HG03025 (cell line): ENCODE measurements at regions not wholly inside any gene's neighbourhood (a gene's known extent, or its start where the extent isn't known, plus 50 kb on each side); places are given as distances from the start of the nearest gene placed in this dataset.

Source experiments
- ATAC-seq: cut with Tn5 transposase; IDR thresholded peaks from one replicate; pipeline ENCODE4 v1.9.1; 2021; ENCODE audit warnings: mild to moderate bottlenecking, moderate library complexity; ENCODE audit not compliant: unreplicated experiment, low FRiP score

DNA sequence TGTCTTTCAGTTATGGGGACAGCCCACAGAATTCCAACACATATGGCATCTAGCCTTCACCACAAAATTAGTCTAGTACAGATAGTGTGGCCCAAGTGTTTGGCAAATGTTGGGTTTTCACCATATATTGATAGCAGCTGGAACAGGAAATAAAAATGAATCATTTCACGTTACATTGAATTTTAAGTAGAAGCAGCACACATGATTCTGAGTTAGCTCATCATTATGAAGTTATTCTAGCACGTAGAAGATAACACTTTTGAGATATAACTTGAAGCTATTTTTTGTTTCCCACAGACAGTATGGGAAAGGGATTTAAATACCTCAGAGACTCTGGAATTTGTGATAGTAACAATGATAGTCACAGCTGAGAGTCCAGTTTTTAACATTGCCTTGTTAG lies 118.7 kb downstream of the FAT4 start:
- no peak for ATAC-seq

DNA sequence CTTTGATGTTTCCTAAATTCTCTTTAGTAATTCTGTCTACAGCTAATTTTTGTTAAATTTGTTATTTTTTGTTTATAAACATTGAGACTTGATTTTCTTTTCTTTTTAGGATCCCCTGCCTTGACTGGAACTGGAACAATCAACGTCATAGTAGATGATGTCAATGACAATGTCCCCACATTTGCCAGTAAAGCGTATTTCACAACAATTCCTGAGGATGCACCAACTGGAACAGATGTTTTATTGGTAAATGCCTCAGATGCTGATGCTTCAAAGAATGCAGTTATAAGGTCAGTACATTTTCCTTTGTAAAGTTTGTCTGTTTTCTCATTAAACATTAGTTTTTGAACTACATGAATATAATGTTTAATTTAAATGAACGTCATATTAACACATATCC lies 119.4 kb downstream of the FAT4 start:
- ATAC-seq = no peak

DNA sequence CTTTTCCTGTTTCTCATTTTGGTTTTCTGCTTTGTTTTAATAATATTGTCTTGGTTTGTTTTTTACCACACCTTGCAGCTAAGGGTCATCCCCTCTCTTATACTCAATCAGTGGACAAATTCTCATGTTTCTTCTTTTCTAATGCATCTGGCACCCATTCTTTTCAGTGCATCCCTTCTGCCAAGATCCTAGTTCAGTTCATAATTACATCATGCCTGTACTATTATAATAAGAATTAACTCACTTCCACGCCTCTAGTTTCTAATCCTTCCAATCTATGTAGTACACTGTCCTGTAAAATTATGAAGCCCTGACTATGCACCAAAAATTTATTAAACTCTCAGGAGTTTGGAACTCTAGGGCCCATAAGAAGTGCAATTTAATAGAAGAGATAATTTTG lies 126.1 kb downstream of the FAT4 start:
- no peak for ATAC-seq

DNA sequence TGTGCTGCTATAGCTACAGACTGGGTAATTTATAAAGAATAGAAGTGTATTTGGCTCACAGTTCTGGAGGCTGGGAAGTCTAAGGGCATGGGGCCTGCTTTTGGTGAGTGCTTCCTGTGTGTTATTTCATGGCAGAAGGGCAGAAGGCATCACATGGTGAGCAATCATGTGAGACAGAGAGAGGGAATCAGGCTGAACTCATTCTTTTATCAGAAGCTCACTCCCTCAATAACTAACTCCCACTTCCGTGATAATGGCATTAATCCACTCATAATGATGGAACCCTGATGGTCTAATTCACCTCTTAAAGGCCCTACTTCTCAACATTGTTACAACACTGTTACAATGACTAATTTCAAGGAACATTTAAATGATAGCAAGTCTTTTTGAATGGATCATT lies 129.4 kb downstream of the FAT4 start:
- ATAC-seq = no peak

DNA sequence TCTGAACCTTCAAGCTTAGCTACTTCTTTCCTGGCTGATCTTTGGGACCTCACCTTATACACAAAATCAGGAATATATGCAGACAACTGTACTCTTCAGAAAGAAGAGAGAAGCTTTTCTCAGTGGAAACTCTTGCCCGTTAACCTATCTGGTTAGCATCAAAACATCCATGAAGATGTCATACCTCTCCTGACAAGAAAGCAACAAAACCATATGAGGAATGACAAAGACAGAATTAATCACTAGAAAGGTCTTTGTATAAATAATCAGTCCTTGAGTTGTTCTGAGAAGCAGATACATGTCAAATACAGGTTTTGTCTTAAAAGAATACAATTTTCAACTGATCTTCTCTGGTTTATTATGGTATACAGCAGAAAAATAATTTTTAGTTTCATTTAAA lies 130.8 kb downstream of the FAT4 start:
- no peak for ATAC-seq

DNA sequence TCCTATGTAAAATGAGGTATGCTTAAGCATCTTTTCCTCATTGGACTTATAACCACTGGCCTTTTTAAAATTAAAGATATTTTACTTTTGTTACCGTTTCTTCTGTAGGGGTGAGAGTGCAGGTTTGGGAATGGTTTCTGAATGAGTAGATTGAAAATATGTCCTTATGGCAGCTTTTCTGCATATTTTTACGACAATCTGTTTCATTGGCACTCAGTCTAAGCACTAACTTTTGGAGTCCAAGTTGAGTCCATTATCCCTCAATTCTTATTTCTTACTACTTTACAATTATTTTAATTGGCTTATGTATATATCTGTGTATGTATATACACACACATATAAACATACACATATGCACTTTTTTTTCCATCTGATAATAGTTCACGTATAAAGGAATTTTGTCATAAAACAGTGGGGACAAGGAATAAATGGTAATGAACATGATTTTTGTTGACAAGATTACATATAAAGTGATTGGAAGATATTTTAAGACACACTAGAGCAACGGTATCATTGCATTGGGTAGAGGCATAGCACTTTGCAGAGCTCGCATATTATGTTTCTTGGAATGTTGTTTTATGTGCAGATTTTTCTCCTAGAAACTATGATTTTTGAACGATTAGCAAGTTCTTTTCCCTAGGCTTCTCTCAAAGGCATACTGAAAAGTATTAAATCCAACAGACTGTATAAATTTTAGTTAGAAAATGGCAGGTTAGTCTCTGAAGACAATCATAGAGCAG lies 133.0 kb downstream of the FAT4 start:
- no peak for ATAC-seq

DNA sequence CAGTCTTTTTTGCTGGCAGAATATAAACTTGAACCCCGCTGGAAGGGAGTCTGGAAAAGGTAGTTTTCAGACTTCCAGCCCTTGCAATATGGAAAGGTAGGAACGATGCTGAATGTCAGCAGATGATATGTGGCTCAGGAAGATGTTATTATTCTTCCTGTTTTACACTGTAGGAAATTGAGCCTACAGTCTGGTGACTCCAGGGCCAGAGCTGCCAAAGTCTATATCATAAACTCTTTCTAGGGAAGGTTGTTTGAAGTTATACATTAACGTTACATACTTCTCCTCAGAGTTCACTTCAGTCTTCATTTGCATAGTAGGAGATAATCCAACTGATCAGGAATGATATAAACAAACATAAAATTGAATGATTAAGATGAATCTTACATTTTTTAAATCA lies 141.3 kb downstream of the FAT4 start:
- ATAC-seq = no peak

DNA sequence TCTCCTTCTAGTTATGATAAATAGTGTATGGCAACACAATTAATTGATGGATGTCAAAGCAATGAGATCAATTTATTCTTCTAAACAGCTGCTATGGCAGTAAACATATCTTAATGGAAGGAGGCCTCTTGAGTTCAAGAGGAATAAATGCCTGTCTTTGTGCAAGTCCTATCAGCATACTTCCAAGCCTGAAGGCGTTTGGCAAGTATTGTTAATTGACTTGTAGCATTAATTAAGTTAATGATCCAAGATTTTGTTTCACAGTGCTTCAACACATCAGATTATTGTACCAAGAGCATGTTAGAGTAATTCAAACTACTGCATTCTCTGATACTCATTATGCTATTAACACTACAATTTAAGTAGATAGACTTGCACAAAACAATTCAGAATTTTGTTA lies 144.8 kb downstream of the FAT4 start:
- no peak for ATAC-seq

DNA sequence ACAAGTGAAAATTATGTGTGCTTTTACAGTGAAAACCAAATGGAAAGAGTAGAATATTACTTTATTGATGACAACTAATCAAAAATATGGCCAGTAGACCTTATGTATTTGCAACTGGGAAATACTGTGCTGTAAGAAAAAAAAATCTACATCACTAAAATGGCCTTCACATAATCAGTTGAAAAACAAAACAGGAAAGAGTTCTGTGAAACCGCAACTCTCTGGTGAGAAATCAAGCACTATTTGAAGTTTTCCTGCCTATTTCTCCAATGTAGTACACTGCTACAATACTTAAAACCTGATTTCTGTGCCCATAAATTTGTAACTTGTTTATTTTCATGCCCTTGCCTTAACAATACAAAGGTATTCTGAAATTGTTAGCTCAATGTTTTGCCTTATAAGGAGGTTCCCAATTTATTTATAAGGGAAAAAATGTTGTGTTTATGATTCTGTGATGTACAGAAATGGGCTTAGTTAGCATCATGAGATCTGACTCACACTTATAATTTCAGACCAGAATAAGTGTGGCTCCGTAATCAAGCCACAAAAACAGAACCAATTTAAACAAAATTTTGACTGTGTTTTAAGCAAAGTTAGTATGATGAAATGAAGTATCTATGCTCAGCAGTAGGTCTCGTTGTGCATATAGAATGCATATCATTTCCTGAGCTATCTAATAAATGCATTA lies 147.1 kb downstream of the FAT4 start:
- no peak for ATAC-seq

DNA sequence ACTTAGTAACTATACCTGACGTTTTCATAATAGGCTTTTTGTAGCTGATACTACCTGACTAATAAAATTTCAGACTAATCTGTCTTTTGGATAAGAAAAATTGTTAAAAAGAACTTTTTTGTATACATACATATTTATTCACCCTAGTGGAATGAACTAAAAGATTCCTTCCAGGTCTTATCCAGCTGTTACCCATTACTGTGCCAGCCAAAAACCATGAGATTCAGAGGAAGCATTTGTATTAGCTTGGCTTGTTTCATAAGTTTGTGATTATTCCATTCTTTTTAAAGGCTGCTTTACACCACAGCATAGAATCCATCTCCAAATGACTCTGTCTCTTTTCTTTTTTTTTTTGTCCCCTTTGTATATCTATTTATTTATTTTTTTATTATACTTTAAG lies 149.4 kb downstream of the FAT4 start:
- ATAC-seq = no peak

DNA sequence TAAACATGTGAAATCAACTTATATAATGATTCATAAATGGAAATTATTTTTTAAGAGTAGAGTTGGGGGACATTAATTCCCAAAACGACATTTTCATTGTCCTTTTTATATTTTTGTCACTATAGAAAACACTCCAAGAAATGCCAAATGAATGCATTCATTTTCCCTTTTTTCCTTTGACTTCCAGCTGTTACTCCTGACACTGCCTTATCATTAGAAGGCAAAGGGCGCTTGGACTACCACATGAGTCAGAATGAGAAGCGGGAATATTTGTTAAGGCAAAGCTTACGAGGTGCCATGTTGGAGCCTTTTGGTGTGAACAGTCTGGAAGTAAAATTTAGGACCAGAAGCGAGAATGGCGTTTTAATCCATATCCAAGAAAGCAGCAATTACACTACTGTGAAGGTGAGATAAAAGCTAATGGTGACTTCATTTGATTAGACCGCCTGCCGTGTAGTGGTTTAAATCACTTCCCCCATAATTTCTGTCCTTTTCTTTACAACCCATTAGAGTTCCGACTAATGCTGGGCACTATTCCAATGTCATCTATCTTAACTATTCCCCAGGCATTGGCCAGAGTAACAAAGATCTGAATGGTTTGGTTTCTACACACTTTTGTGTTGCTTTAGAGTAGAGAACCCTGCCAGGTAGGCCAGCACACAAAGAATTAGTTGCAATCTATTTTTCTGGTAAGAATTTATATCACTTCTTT lies 166.7 kb downstream of the FAT4 start:
- no peak for ATAC-seq

DNA sequence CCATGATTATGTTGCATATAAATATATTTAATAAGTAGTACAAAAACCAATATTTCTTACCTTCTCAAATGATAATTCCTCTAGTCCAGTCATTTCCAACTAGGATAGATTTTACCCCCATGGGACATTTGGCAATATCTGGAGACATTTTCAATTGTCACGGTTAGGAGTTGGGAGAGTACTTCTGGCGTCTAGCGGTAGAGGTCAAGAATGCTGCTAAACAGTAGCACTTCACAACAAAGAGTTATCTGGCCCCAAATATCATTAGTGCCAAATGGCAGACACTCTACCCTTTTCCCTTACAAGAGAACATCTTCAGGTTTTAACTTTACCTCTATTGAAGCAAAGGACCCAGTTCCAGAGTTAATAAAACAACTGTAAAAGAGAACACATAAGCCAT lies 168.1 kb downstream of the FAT4 start:
- no peak for ATAC-seq

DNA sequence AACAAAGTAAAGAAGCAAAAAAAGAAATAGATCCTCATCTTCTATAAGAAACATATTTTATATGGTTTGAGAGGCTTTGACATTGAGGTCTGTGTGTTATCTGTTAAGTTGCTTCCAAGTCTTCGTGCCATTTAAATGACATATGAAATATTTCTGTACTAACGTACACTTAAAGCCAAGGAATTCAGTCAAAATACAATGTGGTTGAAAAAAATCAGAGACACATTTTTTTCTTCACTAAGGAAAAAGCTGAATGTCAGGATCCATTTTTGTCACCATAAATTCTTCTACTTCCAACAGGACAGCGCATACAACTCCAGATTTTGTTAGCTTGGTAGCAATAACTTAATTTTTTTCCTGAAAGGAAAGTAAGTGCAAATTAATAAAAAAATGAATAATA lies 168.5 kb downstream of the FAT4 start:
- no peak for ATAC-seq

DNA sequence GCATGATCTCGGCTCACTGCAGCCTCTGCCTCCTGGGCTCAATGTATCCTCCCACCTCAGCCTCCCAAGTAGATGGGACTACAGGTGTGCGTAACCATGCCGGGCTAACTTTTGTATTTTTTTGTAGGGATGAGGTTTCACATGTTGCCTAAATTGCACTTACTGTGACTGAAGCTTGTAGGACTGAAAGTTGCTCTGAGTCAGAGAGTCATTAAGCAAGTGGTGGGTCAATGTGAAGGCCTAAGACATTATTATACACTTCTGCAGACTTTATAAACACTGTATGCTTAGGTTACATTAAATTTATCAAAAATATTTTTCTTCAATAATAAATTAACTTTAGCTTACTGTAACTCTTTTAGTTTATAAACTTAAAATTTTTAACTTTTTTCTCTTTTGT lies 170.2 kb downstream of the FAT4 start:
- no peak for ATAC-seq

DNA sequence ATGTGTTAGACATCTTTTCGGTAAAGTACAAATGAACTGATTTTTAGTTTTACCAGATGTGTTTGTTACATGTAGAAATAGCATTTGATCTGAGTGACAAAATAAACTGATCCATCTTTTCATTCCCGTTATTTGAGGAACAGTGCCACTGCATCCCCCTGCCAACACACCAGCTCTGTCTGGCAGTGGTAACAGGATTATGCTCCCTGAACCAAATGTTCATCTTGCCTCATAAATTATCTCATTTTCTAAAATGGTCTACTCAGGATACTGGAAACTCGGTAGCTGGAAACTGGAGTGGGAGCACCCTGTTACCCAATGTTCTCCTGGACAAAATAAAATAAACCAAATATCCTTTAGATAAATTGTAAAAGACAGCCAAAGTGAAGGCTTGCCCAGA lies 171.6 kb downstream of the FAT4 start:
- no peak for ATAC-seq

DNA sequence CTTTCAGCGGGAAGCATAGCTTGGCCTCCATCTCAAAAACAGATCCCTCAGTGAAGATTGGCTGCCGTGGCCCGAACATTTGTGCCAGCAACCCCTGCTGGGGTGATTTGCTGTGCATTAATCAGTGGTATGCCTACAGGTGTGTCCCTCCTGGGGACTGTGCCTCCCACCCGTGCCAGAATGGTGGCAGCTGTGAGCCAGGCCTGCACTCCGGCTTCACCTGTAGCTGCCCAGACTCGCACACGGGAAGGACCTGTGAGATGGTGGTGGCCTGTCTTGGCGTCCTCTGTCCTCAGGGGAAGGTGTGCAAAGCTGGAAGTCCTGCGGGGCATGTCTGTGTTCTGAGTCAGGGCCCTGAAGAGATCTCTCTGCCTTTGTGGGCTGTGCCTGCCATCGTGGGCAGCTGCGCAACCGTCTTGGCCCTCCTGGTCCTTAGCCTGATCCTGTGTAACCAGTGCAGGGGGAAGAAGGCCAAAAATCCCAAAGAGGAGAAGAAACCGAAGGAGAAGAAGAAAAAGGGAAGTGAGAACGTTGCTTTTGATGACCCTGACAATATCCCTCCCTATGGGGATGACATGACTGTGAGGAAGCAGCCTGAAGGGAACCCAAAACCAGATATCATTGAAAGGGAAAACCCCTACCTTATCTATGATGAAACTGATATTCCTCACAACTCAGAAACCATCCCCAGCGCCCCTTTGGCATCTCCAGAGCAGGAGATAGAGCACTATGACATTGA lies 175.4 kb downstream of the FAT4 start:
- no peak for ATAC-seq

DNA sequence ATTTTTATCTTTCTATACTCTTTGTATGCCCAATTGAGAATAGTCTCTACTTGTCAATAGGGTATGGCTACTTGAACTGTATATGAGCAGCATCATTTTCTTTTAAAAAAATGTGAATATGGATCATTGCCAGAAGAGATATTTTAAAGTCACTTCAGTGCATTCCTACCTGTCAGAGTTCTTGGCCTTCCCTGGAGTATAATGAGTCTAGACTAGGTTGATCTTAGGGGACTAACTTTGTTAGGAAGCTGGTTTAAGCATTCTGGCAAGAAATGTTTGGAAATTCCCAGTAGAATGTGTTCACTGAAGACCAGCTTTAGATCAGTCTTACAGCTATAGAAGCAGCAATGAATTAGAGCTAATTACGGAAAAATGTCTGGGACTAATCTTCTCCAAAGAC lies 178.2 kb downstream of the FAT4 start:
- no peak for ATAC-seq

DNA sequence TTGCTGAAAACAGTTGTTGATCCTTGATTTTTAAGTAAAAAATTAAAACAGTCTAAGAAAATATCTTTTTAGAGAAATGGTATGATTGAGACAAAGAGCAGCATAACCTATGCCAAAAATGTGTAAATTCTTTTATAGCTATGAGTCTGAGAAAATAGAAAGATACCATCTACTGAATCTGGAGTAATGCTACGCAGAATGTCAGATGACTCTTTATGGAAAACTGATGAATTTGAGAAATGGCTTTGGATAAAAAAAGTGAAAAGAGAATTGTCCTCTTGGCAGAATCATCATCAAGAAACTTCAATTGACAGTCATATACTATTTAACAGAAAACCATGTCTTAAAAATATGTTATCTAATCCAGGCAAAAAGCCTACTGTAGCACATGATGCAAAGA lies 183.1 kb downstream of the FAT4 start:
- no peak for ATAC-seq

DNA sequence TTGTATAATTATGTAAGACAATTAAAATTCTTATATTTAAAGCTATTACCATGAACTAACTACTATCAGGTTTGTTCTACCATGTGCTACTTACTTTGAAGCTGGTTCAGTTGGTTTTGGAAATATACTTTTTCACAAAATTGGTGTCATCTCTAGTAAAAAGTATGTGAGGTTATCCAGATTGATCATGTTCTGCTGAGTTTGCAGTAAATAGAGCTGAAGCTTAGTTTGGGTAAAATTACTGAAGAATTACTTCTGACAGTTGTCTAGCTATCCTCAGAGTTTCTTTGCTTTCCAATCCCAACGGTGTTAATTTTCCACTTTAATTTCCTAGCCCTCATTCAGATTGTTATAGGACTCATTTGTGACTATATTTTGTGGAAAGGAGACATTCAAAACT lies 184.2 kb downstream of the FAT4 start:
- ATAC-seq = no peak

DNA sequence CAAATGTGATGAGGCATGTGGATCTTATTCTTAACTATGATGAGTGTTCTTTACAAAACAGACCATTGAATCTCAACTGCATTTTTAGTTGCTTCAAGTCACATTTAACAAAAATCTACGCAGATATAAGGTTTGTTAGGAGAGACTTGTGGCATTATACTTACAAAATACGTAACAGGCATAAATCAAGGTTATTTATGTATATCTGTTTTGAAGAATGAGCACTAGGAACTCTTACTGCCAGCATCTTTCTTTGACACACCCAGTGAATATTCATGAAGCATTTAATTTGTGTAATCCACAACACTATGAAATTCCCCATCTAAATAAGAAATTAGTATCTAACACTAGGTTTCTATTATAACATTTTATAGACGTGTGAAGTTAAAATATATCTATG lies 186.3 kb downstream of the FAT4 start:
- no peak for ATAC-seq

DNA sequence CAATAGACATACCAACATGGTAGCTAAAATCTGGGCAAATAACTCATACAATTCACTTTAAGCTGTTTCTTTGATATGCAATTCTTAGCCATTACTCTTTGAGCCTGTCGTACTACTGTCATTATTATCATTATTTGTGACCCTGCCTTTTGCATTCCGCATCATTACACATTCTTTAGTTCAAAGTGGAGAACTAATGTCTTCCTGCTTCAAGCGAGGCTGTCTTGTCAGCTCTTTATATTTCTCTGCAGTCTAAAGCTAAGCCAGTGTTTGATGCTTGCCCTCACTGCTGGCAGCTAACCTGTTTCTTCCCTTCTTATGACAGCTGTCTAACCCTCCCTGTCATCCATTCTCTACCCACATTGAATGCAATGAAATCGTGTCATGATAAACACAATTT lies 186.8 kb downstream of the FAT4 start:
- ATAC-seq = no peak
